ENCODE measurements at regions not wholly inside any gene's neighbourhood (a gene's known extent, or its start where the extent isn't known, plus 50 kb on each side); places are given as distances from the start of the nearest gene placed in this dataset.

- Histone ChIP-seq H3K36me3 (ENCODE audit: control insufficient read depth in 3 of 3, insufficient read depth in 3 of 3, low read length in 3 of 3) (no peaks in the 10 kb centered on the region), H3K9ac (ENCODE audit: low read depth in 1 of 3, low read length in 3 of 3) (no peak overlapping the region), H3K9me3 (ENCODE audit: control insufficient read depth in 3 of 3, low read length in 3 of 3) (no peaks in the 10 kb centered on the region)
Measured at GRCh38 chr1:13898406-13898805, 198.4 kb downstream of the PRDM2 start.

DNA sequence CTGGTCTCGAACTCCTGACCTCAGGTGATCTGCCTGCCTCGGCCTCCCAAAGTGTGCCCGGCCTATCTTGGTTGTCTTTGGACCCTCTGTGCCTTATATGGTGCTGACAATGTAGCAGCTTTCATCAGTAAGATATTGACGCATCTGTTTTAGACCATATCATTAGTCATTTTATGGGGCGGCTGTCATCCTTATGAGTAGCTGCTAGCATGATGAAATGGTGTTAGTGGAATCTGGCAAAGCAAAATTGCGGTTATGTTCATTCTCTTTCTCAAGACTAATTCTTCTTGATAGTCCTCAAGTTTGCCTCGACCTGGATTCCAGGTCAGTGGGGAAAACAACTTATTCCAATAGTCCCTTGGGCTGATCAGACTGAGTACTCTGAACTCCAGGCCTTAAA, 199.9 kb downstream of the PRDM2 start:
- no peaks in the 10 kb centered on the region for H3K9me3 ChIP-seq (ENCODE audit: control insufficient read depth in 3 of 3, low read length in 3 of 3)
- H3K9ac ChIP-seq (ENCODE audit: low read depth in 1 of 3, low read length in 3 of 3) = no peak overlapping the region
- no peaks in the 10 kb centered on the region for H3K27me3 ChIP-seq (ENCODE audit: control insufficient read depth in 3 of 3, insufficient read depth in 3 of 3, low read length in 3 of 3)
- no peak overlapping the region for H3K27ac ChIP-seq (ENCODE audit: low read depth, low read length)
- no peaks in the 10 kb centered on the region for H3K4me1 ChIP-seq (ENCODE audit: control insufficient read depth in 3 of 3, insufficient read depth in 3 of 3, low read length in 3 of 3)
- no peak overlapping the region for H3K4me3 ChIP-seq (ENCODE audit: low read length in 3 of 3)
- no peaks in the 10 kb centered on the region for H3K36me3 ChIP-seq (ENCODE audit: control insufficient read depth in 3 of 3, insufficient read depth in 3 of 3, low read length in 3 of 3)

More at GRCh38 chr1:13898406-13898805, 198.4 kb downstream of the PRDM2 start:
- H3K4me3 ChIP-seq (ENCODE audit: low read length in 3 of 3) = no peak overlapping the region
- H3K4me1 ChIP-seq (ENCODE audit: control insufficient read depth in 3 of 3, insufficient read depth in 3 of 3, low read length in 3 of 3) = peaks cover 0 to 2% (median 0%) of the 10 kb centered on the region in 3 donors
- H3K27ac ChIP-seq (ENCODE audit: low read depth, low read length) = no peak overlapping the region
- H3K27me3 ChIP-seq (ENCODE audit: control insufficient read depth in 3 of 3, insufficient read depth in 3 of 3, low read length in 3 of 3) = peaks cover 3 to 13% (median 5%) of the 10 kb centered on the region in 3 donors

DNA sequence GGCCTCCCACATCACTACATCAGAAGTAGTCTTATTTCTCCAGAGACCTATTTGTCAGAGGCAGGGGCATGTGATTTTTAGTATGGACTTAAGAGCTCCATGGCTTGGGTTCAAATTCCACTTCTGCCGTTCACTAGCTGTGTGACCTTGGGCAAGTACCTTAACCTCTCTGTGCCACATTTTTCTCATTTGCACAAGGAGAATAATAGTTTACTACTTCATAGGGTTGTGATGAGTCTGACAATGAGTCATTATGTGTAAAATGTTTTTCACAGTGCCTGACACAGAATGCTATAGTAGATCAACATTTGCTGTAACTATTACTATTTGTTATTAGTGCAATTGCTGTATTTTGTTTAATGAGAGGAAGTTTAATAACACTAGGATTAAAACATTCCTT, 200.6 kb downstream of the PRDM2 start:
- Histone ChIP-seq H3K36me3 (ENCODE audit: control insufficient read depth in 3 of 3, insufficient read depth in 3 of 3, low read length in 3 of 3) (no peaks in the 10 kb centered on the region), H3K9me3 (ENCODE audit: control insufficient read depth in 3 of 3, low read length in 3 of 3) (no peaks in the 10 kb centered on the region), H3K27ac (ENCODE audit: low read depth, low read length) (no peak overlapping the region), H3K4me1 (ENCODE audit: control insufficient read depth in 3 of 3, insufficient read depth in 3 of 3, low read length in 3 of 3) (no peaks in the 10 kb centered on the region), H3K4me3 (ENCODE audit: low read length in 3 of 3) (no peak overlapping the region), H3K9ac (ENCODE audit: low read depth in 1 of 3, low read length in 3 of 3) (no peak overlapping the region), H3K27me3 (ENCODE audit: control insufficient read depth in 3 of 3, insufficient read depth in 3 of 3, low read length in 3 of 3) (no peaks in the 10 kb centered on the region)

DNA sequence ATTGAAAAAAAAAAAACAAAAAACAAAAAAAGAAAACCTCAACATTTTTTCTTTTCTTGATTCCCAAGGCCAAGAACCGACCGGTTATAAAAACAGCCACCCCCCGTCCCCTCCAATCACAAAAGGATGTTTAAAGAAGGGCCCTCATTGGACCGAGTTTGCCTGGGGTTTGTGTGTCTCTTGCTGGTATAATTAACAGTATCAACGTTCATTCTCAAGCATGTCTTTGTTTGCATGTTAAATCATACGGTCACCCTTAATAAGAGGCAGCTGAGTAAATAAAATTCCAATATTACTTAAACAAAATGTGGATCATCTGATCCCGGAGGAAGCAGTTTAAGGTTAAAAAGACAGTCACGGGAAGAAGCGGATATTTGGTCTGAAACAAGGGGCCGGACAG, 201.1 kb downstream of the PRDM2 start:
- H3K4me1 ChIP-seq (ENCODE audit: control insufficient read depth in 3 of 3, insufficient read depth in 3 of 3, low read length in 3 of 3) = no peaks in the 10 kb centered on the region
- no peaks in the 10 kb centered on the region for H3K36me3 ChIP-seq (ENCODE audit: control insufficient read depth in 3 of 3, insufficient read depth in 3 of 3, low read length in 3 of 3)
- no peaks in the 10 kb centered on the region for H3K9me3 ChIP-seq (ENCODE audit: control insufficient read depth in 3 of 3, low read length in 3 of 3)
- H3K27ac ChIP-seq (ENCODE audit: low read depth, low read length) = no peak overlapping the region
- H3K27me3 ChIP-seq (ENCODE audit: control insufficient read depth in 3 of 3, insufficient read depth in 3 of 3, low read length in 3 of 3) = no peaks in the 10 kb centered on the region
- no peak overlapping the region for H3K4me3 ChIP-seq (ENCODE audit: low read length in 3 of 3)
- no peak overlapping the region for H3K9ac ChIP-seq (ENCODE audit: low read depth in 1 of 3, low read length in 3 of 3)

GRCh38 chr1:13901597-13901996, 201.6 kb downstream of the PRDM2 start:
- Histone ChIP-seq H3K9ac (ENCODE audit: low read depth in 1 of 3, low read length in 3 of 3) (no peak overlapping the region), H3K27ac (ENCODE audit: low read depth, low read length) (no peak overlapping the region), H3K4me3 (ENCODE audit: low read length in 3 of 3) (no peak overlapping the region), H3K27me3 (ENCODE audit: control insufficient read depth in 3 of 3, insufficient read depth in 3 of 3, low read length in 3 of 3) (no peaks in the 10 kb centered on the region), H3K9me3 (ENCODE audit: control insufficient read depth in 3 of 3, low read length in 3 of 3) (no peaks in the 10 kb centered on the region), H3K4me1 (ENCODE audit: control insufficient read depth in 3 of 3, insufficient read depth in 3 of 3, low read length in 3 of 3) (no peaks in the 10 kb centered on the region), H3K36me3 (ENCODE audit: control insufficient read depth in 3 of 3, insufficient read depth in 3 of 3, low read length in 3 of 3) (no peaks in the 10 kb centered on the region)

GRCh38 chr1:13908128-13908527, 208.1 kb downstream of the PRDM2 start:
- no peaks in the 10 kb centered on the region for H3K27me3 ChIP-seq (ENCODE audit: control insufficient read depth in 3 of 3, insufficient read depth in 3 of 3, low read length in 3 of 3)
- H3K9me3 ChIP-seq (ENCODE audit: control insufficient read depth in 3 of 3, low read length in 3 of 3) = no peaks in the 10 kb centered on the region
- no peaks in the 10 kb centered on the region for H3K4me1 ChIP-seq (ENCODE audit: control insufficient read depth in 3 of 3, insufficient read depth in 3 of 3, low read length in 3 of 3)
- no peak overlapping the region for H3K27ac ChIP-seq (ENCODE audit: low read depth, low read length)
- no peak overlapping the region for H3K9ac ChIP-seq (ENCODE audit: low read depth in 1 of 3, low read length in 3 of 3)
- H3K36me3 ChIP-seq (ENCODE audit: control insufficient read depth in 3 of 3, insufficient read depth in 3 of 3, low read length in 3 of 3) = no peaks in the 10 kb centered on the region
- H3K4me3 ChIP-seq (ENCODE audit: low read length in 3 of 3) = no peak overlapping the region

DNA sequence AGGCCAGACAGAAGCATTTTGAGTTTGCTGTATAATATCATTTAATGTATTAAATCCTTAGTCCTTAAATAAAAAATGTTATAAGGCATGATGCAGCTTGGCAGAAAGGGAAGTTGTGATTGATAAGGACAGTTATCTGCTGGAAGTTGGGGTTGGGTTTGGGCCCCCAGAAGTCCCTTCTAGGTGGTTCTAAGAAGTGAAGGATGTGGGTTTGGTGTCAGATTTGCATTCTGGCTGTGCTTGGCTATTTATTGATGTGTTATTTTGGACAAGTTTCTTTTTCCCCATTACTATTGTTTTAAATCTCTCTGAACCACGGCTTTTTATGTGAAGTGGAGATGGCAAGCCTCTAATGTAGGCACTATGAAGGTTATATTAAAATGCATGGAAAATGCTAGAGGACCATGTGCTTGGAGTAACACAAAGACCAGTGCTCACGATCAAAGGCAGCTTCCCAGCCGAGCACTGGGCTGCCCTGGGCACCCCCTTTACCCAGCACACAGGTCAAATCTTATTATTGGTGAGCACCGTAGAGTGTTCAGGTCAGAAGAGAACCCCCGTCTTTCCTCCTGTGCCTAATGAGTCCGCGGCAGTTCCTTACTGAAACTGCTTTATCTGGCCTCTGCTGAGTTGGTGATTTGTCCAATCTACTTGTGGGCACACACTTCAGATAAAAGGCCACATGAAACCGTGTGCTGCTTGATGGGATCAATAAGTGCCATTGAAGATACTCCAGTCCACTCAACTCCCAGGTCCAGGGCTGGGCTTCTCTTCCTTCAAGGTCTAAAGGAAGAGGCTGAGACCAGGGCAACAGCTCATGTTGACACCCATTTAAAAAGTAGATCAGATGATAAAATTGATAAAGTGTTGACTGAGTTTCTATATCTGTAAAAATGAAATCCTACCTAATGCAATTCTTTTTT, 212.0 kb downstream of the PRDM2 start:
- no peaks in the 10 kb centered on the region for H3K27me3 ChIP-seq (ENCODE audit: control insufficient read depth in 3 of 3, insufficient read depth in 3 of 3, low read length in 3 of 3)

GRCh38 chr1:13913396-13913795, 213.4 kb downstream of the PRDM2 start:
- Histone ChIP-seq H3K27me3 (ENCODE audit: control insufficient read depth in 3 of 3, insufficient read depth in 3 of 3, low read length in 3 of 3) (no peaks in the 10 kb centered on the region), H3K9ac (ENCODE audit: low read depth in 1 of 3, low read length in 3 of 3) (no peak overlapping the region), H3K36me3 (ENCODE audit: control insufficient read depth in 3 of 3, insufficient read depth in 3 of 3, low read length in 3 of 3) (no peaks in the 10 kb centered on the region), H3K4me1 (ENCODE audit: control insufficient read depth in 3 of 3, insufficient read depth in 3 of 3, low read length in 3 of 3) (no peaks in the 10 kb centered on the region), H3K9me3 (ENCODE audit: control insufficient read depth in 3 of 3, low read length in 3 of 3) (no peaks in the 10 kb centered on the region), H3K27ac (ENCODE audit: low read depth, low read length) (no peak overlapping the region), H3K4me3 (ENCODE audit: low read length in 3 of 3) (no peak overlapping the region)

More for the DNA sequence above, 212.0 kb downstream of the PRDM2 start:
- H3K9me3 ChIP-seq (ENCODE audit: control insufficient read depth in 3 of 3, low read length in 3 of 3) = no peaks in the 10 kb centered on the region
- no peak overlapping the region for H3K9ac ChIP-seq (ENCODE audit: low read depth in 1 of 3, low read length in 3 of 3)
- H3K4me3 ChIP-seq (ENCODE audit: low read length in 3 of 3) = no peak overlapping the region
- no peaks in the 10 kb centered on the region for H3K36me3 ChIP-seq (ENCODE audit: control insufficient read depth in 3 of 3, insufficient read depth in 3 of 3, low read length in 3 of 3)
- H3K27ac ChIP-seq (ENCODE audit: low read depth, low read length) = no peak overlapping the region
- no peaks in the 10 kb centered on the region for H3K4me1 ChIP-seq (ENCODE audit: control insufficient read depth in 3 of 3, insufficient read depth in 3 of 3, low read length in 3 of 3)

DNA sequence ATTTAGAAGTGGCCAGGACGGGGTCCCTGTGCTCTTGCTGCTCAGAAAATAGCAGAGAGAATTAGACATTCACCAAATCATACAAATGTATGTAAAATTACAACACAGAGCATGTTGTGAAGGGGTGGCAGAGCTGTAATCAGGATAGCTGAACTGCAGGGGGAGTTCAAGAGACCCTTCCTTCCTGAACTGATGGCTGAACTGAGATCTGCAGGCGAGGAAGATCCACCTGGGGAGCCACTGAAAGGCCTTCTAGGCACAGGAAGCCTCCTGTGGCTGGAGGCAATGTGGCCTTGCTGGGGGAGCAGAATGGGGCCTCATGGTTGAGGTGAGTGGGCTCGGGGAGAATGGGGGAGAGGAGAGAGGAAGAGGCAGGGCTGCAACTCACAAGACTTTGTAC, 216.5 kb downstream of the PRDM2 start:
- H3K4me1 ChIP-seq (ENCODE audit: control insufficient read depth in 3 of 3, insufficient read depth in 3 of 3, low read length in 3 of 3) = no peaks in the 10 kb centered on the region
- no peaks in the 10 kb centered on the region for H3K36me3 ChIP-seq (ENCODE audit: control insufficient read depth in 3 of 3, insufficient read depth in 3 of 3, low read length in 3 of 3)
- no peaks in the 10 kb centered on the region for H3K9me3 ChIP-seq (ENCODE audit: control insufficient read depth in 3 of 3, low read length in 3 of 3)
- no peak overlapping the region for H3K9ac ChIP-seq (ENCODE audit: low read depth in 1 of 3, low read length in 3 of 3)
- H3K4me3 ChIP-seq (ENCODE audit: low read length in 3 of 3) = no peak overlapping the region
- H3K27ac ChIP-seq (ENCODE audit: low read depth, low read length) = no peak overlapping the region
- no peaks in the 10 kb centered on the region for H3K27me3 ChIP-seq (ENCODE audit: control insufficient read depth in 3 of 3, insufficient read depth in 3 of 3, low read length in 3 of 3)

DNA sequence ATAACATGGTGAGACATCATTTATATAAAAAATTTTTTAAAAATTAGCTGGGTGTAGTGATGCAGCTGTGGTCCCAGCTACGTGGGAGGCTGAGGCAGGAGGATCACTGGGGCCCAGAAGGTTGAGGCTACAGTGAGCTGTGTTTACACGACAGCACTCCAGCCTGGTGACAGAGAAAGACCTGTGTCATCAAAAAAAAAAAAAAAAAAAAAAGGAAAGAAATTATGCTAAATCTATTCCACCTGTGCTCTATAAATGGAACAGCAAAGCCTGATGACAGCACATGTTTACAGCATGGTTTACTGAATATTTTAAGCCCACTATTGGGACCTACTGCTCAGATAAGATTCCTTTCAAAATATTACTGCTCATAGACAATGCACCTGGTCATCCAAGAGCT, 217.6 kb downstream of the PRDM2 start:
- Histone ChIP-seq H3K9me3 (ENCODE audit: control insufficient read depth in 3 of 3, low read length in 3 of 3) (no peaks in the 10 kb centered on the region), H3K4me1 (ENCODE audit: control insufficient read depth in 3 of 3, insufficient read depth in 3 of 3, low read length in 3 of 3) (peaks cover 0 to 5% (median 3%) of the 10 kb centered on the region in 3 donors), H3K27me3 (ENCODE audit: control insufficient read depth in 3 of 3, insufficient read depth in 3 of 3, low read length in 3 of 3) (no peaks in the 10 kb centered on the region), H3K9ac (ENCODE audit: low read depth in 1 of 3, low read length in 3 of 3) (no peak overlapping the region), H3K36me3 (ENCODE audit: control insufficient read depth in 3 of 3, insufficient read depth in 3 of 3, low read length in 3 of 3) (no peaks in the 10 kb centered on the region), H3K4me3 (ENCODE audit: low read length in 3 of 3) (no peak overlapping the region), H3K27ac (ENCODE audit: low read depth, low read length) (no peak overlapping the region)

All from skeletal muscle tissue (tissue), 3 donors.